Ascending aorta (tissue), 2 donors: ENCODE measurements at regions not wholly inside any gene's neighbourhood (a gene's known extent, or its start where the extent isn't known, plus 50 kb on each side); places are given as distances from the start of the nearest gene placed in this dataset.

Experiments used
- DNase-seq, 2 donors: peaks; one replicate each; pipeline ENCODE4 v3.0.0-alpha.2; 2019; ENCODE audit warnings: low spot score in 2 of 2
- H3K27ac ChIP-seq, 2 donors: fragments of 200-600 bp; sonication (generic); one replicate each; pipeline ENCODE4 v1.5.1; 2016 to 2017; ENCODE audit warnings: mild to moderate bottlenecking in 1 of 2
- H3K27me3 ChIP-seq: fragments of 200-600 bp; sonication (generic); one replicate; pipeline ENCODE4 v1.5.1; 2017
- H3K36me3 ChIP-seq, 2 donors: fragments of 200-600 bp; sonication (generic); one replicate each; pipeline ENCODE4 v1.5.1; 2016
- H3K4me1 ChIP-seq, 2 donors: fragments of 200-600 bp; sonication (generic); one replicate each; pipeline ENCODE4 v1.5.1; 2016 to 2017; ENCODE audit warnings: mild to moderate bottlenecking in 1 of 2
- H3K4me3 ChIP-seq, 2 donors: fragments of 200-600 bp; sonication (generic); one replicate each; pipeline ENCODE4 v1.5.1; 2016 to 2017; ENCODE audit warnings: mild to moderate bottlenecking in 1 of 2
- H3K9me3 ChIP-seq, 2 donors: fragments of 200-600 bp; sonication (generic); one replicate each; pipeline ENCODE4 v1.5.1; 2016
- CTCF ChIP-seq, 3 experiments: fragments of 200-600 bp in 2 of 3; fragments of 450-650 bp in 1 of 3; sonication (generic) in 2 of 3; IDR thresholded peaks; one replicate each; pipeline ENCODE4 v1.5.1; 2016 to 2019; ENCODE audit warnings: antibody characterized with exemption in 3 of 3, mild to moderate bottlenecking in 1 of 3, moderate library complexity in 1 of 3
- intact Hi-C: fragments of 100-400 bp; cut with DNase I; formaldehyde crosslinking; loops from one replicate; pipeline ENCODE4 v1.15.1; 2023

- no peak for TF ChIP-seq CTCF (IDR thresholded peaks at IDR 0.05)
- Histone ChIP-seq H3K36me3 (no peaks in the 10 kb centered on the region), H3K4me1 (no peaks in the 10 kb centered on the region), H3K27ac (no peak overlapping the region), H3K9me3 (no peaks in the 10 kb centered on the region), H3K27me3 (no peaks in the 10 kb centered on the region), H3K4me3 (no peak overlapping the region)
- DNase-seq = no peak
- intact Hi-C loops = no loop called here
These were observed 198.9 kb upstream of the LDB2 start for GRCh38 chr4:17097362-17097761.

GRCh38 chr4:17096692-17097091 is 198.2 kb upstream of the LDB2 start:
- Histone ChIP-seq H3K36me3 (no peaks in the 10 kb centered on the region), H3K4me3 (no peak overlapping the region), H3K27me3 (no peaks in the 10 kb centered on the region), H3K9me3 (no peaks in the 10 kb centered on the region), H3K4me1 (no peaks in the 10 kb centered on the region), H3K27ac (no peak overlapping the region)
- no peak for DNase-seq
- no peak for TF ChIP-seq CTCF (IDR thresholded peaks at IDR 0.05)
- intact Hi-C loops = no loop called here

- intact Hi-C loops = no loop called here
- H3K4me1 ChIP-seq = no peaks in the 10 kb centered on the region
- no peaks in the 10 kb centered on the region for H3K36me3 ChIP-seq
- no peaks in the 10 kb centered on the region for H3K27me3 ChIP-seq
- DNase-seq = no peak
- no peaks in the 10 kb centered on the region for H3K9me3 ChIP-seq
- no peak overlapping the region for H3K27ac ChIP-seq
- TF ChIP-seq CTCF (IDR thresholded peaks at IDR 0.05) = no peak
- no peak overlapping the region for H3K4me3 ChIP-seq
These were observed 197.3 kb upstream of the LDB2 start for GRCh38 chr4:17095771-17096170.

GRCh38 chr4:17094876-17095210 is 196.4 kb upstream of the LDB2 start:
- H3K27ac ChIP-seq = no peak overlapping the region
- H3K4me1 ChIP-seq = no peaks in the 10 kb centered on the region
- intact Hi-C loops = no loop called here
- no peaks in the 10 kb centered on the region for H3K9me3 ChIP-seq
- DNase-seq = no peak
- no peaks in the 10 kb centered on the region for H3K27me3 ChIP-seq
- no peak overlapping the region for H3K4me3 ChIP-seq
- H3K36me3 ChIP-seq = no peaks in the 10 kb centered on the region
- TF ChIP-seq CTCF (IDR thresholded peaks at IDR 0.05) = no peak

GRCh38 chr4:17094159-17094875 is 195.9 kb upstream of the LDB2 start:
- H3K9me3 ChIP-seq = no peaks in the 10 kb centered on the region
- H3K36me3 ChIP-seq = no peaks in the 10 kb centered on the region
- no peaks in the 10 kb centered on the region for H3K4me1 ChIP-seq
- DNase-seq = no peak
- no peak overlapping the region for H3K4me3 ChIP-seq
- intact Hi-C loops = no loop called here
- H3K27me3 ChIP-seq = no peaks in the 10 kb centered on the region
- H3K27ac ChIP-seq = no peak overlapping the region
- no peak for TF ChIP-seq CTCF (IDR thresholded peaks at IDR 0.05)

- H3K4me1 ChIP-seq = no peaks in the 10 kb centered on the region
- H3K9me3 ChIP-seq = no peaks in the 10 kb centered on the region
- H3K27ac ChIP-seq = no peak overlapping the region
- no peak overlapping the region for H3K4me3 ChIP-seq
- no peaks in the 10 kb centered on the region for H3K27me3 ChIP-seq
- no peak for TF ChIP-seq CTCF (IDR thresholded peaks at IDR 0.05)
- no peaks in the 10 kb centered on the region for H3K36me3 ChIP-seq
- intact Hi-C loops = no loop called here
- DNase-seq = no peak
These were observed 195.0 kb upstream of the LDB2 start for GRCh38 chr4:17093481-17093880.
